OCI-LY7 (cell line): ENCODE measurements at regions not wholly inside any gene's neighbourhood (a gene's known extent, or its start where the extent isn't known, plus 50 kb on each side); places are given as distances from the start of the nearest gene placed in this dataset.
A peak's percentile ranks its signal among the peaks of the same experiment; 100 is the strongest.

Experiments used
- BruUV-seq: library from RNA; stranded (reverse); fragments of 400-500 nt; replicated peaks from 2 replicates; lab custom pipeline; 2021; lab: Mats Ljungman, UMichigan
- CTCF ChIA-PET: fragments of 300-600 bp; sonication (Branson Sonifier 250); formaldehyde crosslinking; loops from one replicate; lab custom pipeline; 2022; ENCODE audit warnings: antibody characterized with exemption; ENCODE audit not compliant: unreplicated experiment; lab: Charles Lee
- POLR2A ChIA-PET: fragments of 300-600 bp; sonication (Branson Sonifier 250); formaldehyde crosslinking; loops from one replicate; lab custom pipeline; 2022; ENCODE audit warnings: antibody characterized with exemption; lab: Charles Lee
- DNase-seq: peaks from one replicate; pipeline ENCODE4 v3.0.0-alpha.2; 2015; ENCODE audit warnings: low spot score
- H2AFZ ChIP-seq: fragments of 200-600 bp; sonication (generic), shearing (Covaris generic); 2 replicates; pipeline ENCODE4 v1.6.1; 2014; ENCODE audit warnings: mild to moderate bottlenecking, antibody characterized with exemption, low read length, moderate library complexity
- H3K27ac ChIP-seq: fragments of 200-600 bp; sonication (generic); 2 replicates; pipeline ENCODE4 v1.5.1; 2014; ENCODE audit warnings: mixed run types, low read depth, mild to moderate bottlenecking, moderate library complexity, low read length, inconsistent platforms; ENCODE audit not compliant: poor library complexity, severe bottlenecking
- H3K36me3 ChIP-seq: fragments of 200-600 bp; sonication (generic); 2 replicates; pipeline ENCODE4 v1.6.1; 2014; ENCODE audit warnings: mild to moderate bottlenecking, antibody characterized with exemption, low read length, moderate library complexity, mixed read lengths; ENCODE audit not compliant: insufficient read depth
- H3K4me1 ChIP-seq: fragments of 200-600 bp; sonication (generic); 2 replicates; pipeline ENCODE4 v1.5.1; 2014; ENCODE audit warnings: mild to moderate bottlenecking, low read length; ENCODE audit not compliant: insufficient read depth, poor library complexity, severe bottlenecking
- H3K4me2 ChIP-seq: fragments of 200-600 bp; sonication (generic); 2 replicates; pipeline ENCODE4 v1.6.1; 2014; ENCODE audit warnings: mild to moderate bottlenecking, low read length
- H3K4me3 ChIP-seq: fragments of 200-600 bp; sonication (generic); 2 replicates; pipeline ENCODE4 v1.5.1; 2014; ENCODE audit warnings: mild to moderate bottlenecking, low read depth, low read length; ENCODE audit not compliant: poor library complexity, severe bottlenecking
- H3K79me2 ChIP-seq: fragments of 200-600 bp; sonication (generic); 2 replicates; pipeline ENCODE4 v1.6.1; 2016; ENCODE audit warnings: low read depth, mild to moderate bottlenecking, low read length, moderate library complexity, mixed read lengths; ENCODE audit not compliant: insufficient read depth
- H3K9me2 ChIP-seq: fragments of 200-600 bp; sonication (generic); 2 replicates; pipeline ENCODE4 v1.6.1; 2016; ENCODE audit warnings: mild to moderate bottlenecking, low read length, mixed read lengths; ENCODE audit not compliant: insufficient read depth
- H3K9me3 ChIP-seq: fragments of 200-600 bp; sonication (generic); 2 replicates; pipeline ENCODE4 v1.6.1; 2014; ENCODE audit warnings: mild to moderate bottlenecking, mixed run types, low read length, mixed read lengths
- H4K20me1 ChIP-seq: fragments of 200-600 bp; sonication (generic); 2 replicates; pipeline ENCODE4 v1.6.1; 2014; ENCODE audit warnings: mild to moderate bottlenecking, antibody characterized with exemption, low read length, moderate library complexity, mixed read lengths; ENCODE audit not compliant: insufficient read depth
- CTCF ChIP-seq: fragments of 200-600 bp; sonication (generic); conservative IDR thresholded peaks from 2 replicates; pipeline ENCODE4 v1.5.1; 2014; ENCODE audit warnings: mild to moderate bottlenecking, antibody characterized with exemption, low read length, moderate library complexity, mixed read lengths
- EZH2phosphoT487 ChIP-seq: fragments of 200-600 bp; sonication (generic); IDR thresholded peaks from 2 replicates; pipeline ENCODE4 v1.6.1; 2018; ENCODE audit warnings: low read depth, borderline replicate concordance, mild to moderate bottlenecking, mixed run types, antibody characterized with exemption, low read length, moderate library complexity, mixed read lengths
- intact Hi-C: fragments of 100-400 bp; cut with micrococcal nuclease; formaldehyde crosslinking; loops from one replicate; pipeline ENCODE4 v1.10.0; 2022; ENCODE audit not compliant: unreplicated experiment

- peak overlapping the region; percentile 72 for H3K4me2 ChIP-seq
- CTCF ChIA-PET: no interaction called here
- no peak overlapping the region for H3K27ac ChIP-seq
Measured at GRCh38 chr15:56804938-56805337, 71.6 kb upstream of the ZNF280D start.

DNA sequence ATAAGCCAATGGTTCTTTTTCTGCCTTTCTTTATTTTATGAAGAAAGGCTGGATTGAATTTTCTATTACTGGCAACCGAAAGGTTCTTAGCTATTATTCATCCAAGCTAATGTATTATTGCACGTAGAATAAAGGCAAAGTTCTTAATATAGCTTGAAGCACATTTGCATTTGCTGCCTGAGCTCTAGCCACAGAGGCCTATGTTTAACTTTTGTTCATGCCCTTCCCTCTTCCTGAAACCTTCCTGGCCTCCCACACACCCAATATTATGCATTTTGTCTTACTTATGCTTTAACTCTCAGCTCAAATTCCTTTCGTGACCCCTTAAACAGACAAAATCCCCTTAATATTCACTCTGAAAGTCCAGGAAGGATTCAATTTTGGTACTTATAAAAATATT is 71.0 kb upstream of the ZNF280D start:
- CTCF ChIA-PET: no interaction called here
- no peaks in the 10 kb centered on the region for H3K9me2 ChIP-seq
- intact Hi-C loops: no loop called here
- H3K36me3 ChIP-seq: peaks cover 6% of the 10 kb centered on the region; the same call in 1 of the 2 replicates
- peak; percentile 19 for DNase-seq
- no peaks in the 10 kb centered on the region for H4K20me1 ChIP-seq
- peak overlapping the region; percentile 89 for H2AFZ ChIP-seq
- H3K4me1 ChIP-seq: peaks cover 22% of the 10 kb centered on the region
- H3K4me2 ChIP-seq: peak overlapping the region; percentile 60
- BruUV-seq: no TSS peak
- no peak overlapping the region for H3K27ac ChIP-seq
- H3K79me2 ChIP-seq: no peaks in the 10 kb centered on the region
- TF ChIP-seq EZH2phosphoT487 (no peak), CTCF (no peak)
- H3K9me3 ChIP-seq: peaks cover 29% of the 10 kb centered on the region; the same call in 1 of the 2 replicates
- POLR2A ChIA-PET: interaction anchor here (0.8 kb wide), 1 partner anchor 42 kb away, joined by 6 read pairs; no protein-coding TSS in a partner anchor
- H3K4me3 ChIP-seq: peak overlapping the region; percentile 18

More at GRCh38 chr15:56804938-56805337, 71.6 kb upstream of the ZNF280D start:
- no TSS peak for BruUV-seq
- H3K9me2 ChIP-seq: no peaks in the 10 kb centered on the region
- H3K9me3 ChIP-seq: peaks cover 29% of the 10 kb centered on the region; the same call in 1 of the 2 replicates
- H2AFZ ChIP-seq: peak overlapping the region; percentile 99
- no peak for DNase-seq
- intact Hi-C loops: no loop called here
- peaks cover 22% of the 10 kb centered on the region for H3K4me1 ChIP-seq
- H3K4me3 ChIP-seq: no peak overlapping the region
- H4K20me1 ChIP-seq: no peaks in the 10 kb centered on the region
- H3K36me3 ChIP-seq: peaks cover 6% of the 10 kb centered on the region; the same call in 1 of the 2 replicates
- POLR2A ChIA-PET: interaction anchor here (0.7 to 1.1 kb wide), 2 partner anchors 103 to 273 kb away, joined by 3 read pairs; no protein-coding TSS in a partner anchor
- TF ChIP-seq EZH2phosphoT487 (no peak), CTCF (peak; percentile 44; the same call in 1 of the 2 replicates)
- no peaks in the 10 kb centered on the region for H3K79me2 ChIP-seq

- H2AFZ ChIP-seq: no peak overlapping the region
- no peak for TF ChIP-seq EZH2phosphoT487
- TF ChIP-seq CTCF: no peak
- no peaks in the 10 kb centered on the region for H3K36me3 ChIP-seq
- no peaks in the 10 kb centered on the region for H3K9me2 ChIP-seq
- ChIA-PET POLR2A (no interaction called here), CTCF (no interaction called here)
- no peak for DNase-seq
- H4K20me1 ChIP-seq: no peaks in the 10 kb centered on the region
- peaks cover 9% of the 10 kb centered on the region; the same call in 1 of the 2 replicates for H3K9me3 ChIP-seq
- H3K4me1 ChIP-seq: peaks cover 22% of the 10 kb centered on the region
- H3K79me2 ChIP-seq: no peaks in the 10 kb centered on the region
- intact Hi-C loops: no loop called here
- H3K27ac ChIP-seq: no peak overlapping the region
- BruUV-seq: no TSS peak
- no peak overlapping the region for H3K4me3 ChIP-seq
- H3K4me2 ChIP-seq: no peak overlapping the region
Measured at GRCh38 chr15:56802161-56802560, 68.9 kb upstream of the ZNF280D start.
